ENCODE measurements at regions not wholly inside any gene's neighbourhood (a gene's known extent, or its start where the extent isn't known, plus 50 kb on each side); places are given as distances from the start of the nearest gene placed in this dataset.

GRCh38 chr1:181392613-181393220 lies 90.6 kb upstream of the CACNA1E start:
- DNase-seq (ENCODE audit: low spot score) = no peak
- TF ChIP-seq CTCF (IDR thresholded peaks at IDR 0.05; ENCODE audit: borderline replicate concordance, control extremely low read depth, extremely low read depth, insufficient read depth, missing control alignments) = no peak
- in situ Hi-C loops (cut with MboI; ENCODE audit: low sequenced_read_pairs, unreplicated experiment) = no loop called here

- DNase-seq (ENCODE audit: low spot score) = no peak
- TF ChIP-seq CTCF (IDR thresholded peaks at IDR 0.05; ENCODE audit: borderline replicate concordance, control extremely low read depth, extremely low read depth, insufficient read depth, missing control alignments) = no peak
- in situ Hi-C loops (cut with MboI; ENCODE audit: low sequenced_read_pairs, unreplicated experiment) = no loop called here
Observed at GRCh38 chr1:181394766-181395165, 88.6 kb upstream of the CACNA1E start.

GRCh38 chr1:181396171-181396670 lies 87.1 kb upstream of the CACNA1E start:
- no peak for DNase-seq (ENCODE audit: low spot score)
- in situ Hi-C loops (cut with MboI; ENCODE audit: low sequenced_read_pairs, unreplicated experiment) = no loop called here
- no peak for TF ChIP-seq CTCF (IDR thresholded peaks at IDR 0.05; ENCODE audit: borderline replicate concordance, control extremely low read depth, extremely low read depth, insufficient read depth, missing control alignments)

- in situ Hi-C loops (cut with MboI; ENCODE audit: low sequenced_read_pairs, unreplicated experiment) = no loop called here
- no peak for TF ChIP-seq CTCF (IDR thresholded peaks at IDR 0.05; ENCODE audit: borderline replicate concordance, control extremely low read depth, extremely low read depth, insufficient read depth, missing control alignments)
- DNase-seq (ENCODE audit: low spot score) = no peak
Observed at GRCh38 chr1:181396811-181397210, 86.5 kb upstream of the CACNA1E start.

GRCh38 chr1:181397845-181398244 lies 85.5 kb upstream of the CACNA1E start:
- in situ Hi-C loops (cut with MboI; ENCODE audit: low sequenced_read_pairs, unreplicated experiment) = no loop called here

GRCh38 chr1:181398544-181398943 lies 84.8 kb upstream of the CACNA1E start:
- peak; percentile 81 for DNase-seq (ENCODE audit: low spot score)
- TF ChIP-seq CTCF (IDR thresholded peaks at IDR 0.05; ENCODE audit: borderline replicate concordance, control extremely low read depth, extremely low read depth, insufficient read depth, missing control alignments) = no peak
- in situ Hi-C loops (cut with MboI; ENCODE audit: low sequenced_read_pairs, unreplicated experiment) = no loop called here

More at GRCh38 chr1:181397845-181398244, 85.5 kb upstream of the CACNA1E start:
- no peak for TF ChIP-seq CTCF (IDR thresholded peaks at IDR 0.05; ENCODE audit: borderline replicate concordance, control extremely low read depth, extremely low read depth, insufficient read depth, missing control alignments)
- peak; percentile 48 for DNase-seq (ENCODE audit: low spot score)

All from GM13976 (cell line).